ENCODE measurements at regions not wholly inside any gene's neighbourhood (a gene's known extent, or its start where the extent isn't known, plus 50 kb on each side); places are given as distances from the start of the nearest gene placed in this dataset.
A peak's percentile ranks its signal among the peaks of the same experiment; 100 is the strongest.

DNA sequence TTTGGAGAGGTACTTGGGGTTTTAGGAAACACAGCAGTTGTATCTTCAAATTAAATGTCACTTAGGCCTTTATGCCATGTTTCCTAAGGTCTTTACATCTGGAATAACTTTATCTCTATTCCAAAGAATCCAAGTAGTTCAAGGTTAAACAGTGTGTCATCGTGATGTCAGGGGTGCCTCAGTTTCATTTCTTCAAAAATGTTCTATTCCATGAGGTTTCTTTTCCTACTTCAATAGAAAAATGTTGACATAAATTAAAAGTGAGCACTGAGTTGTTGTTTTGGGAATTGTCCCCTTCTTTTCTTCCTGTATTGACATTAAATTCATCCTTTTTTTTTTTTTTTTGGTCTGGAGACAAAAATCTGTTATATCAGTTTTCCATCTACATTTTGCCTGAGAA lies 160.6 kb upstream of the C21orf91 start:
- DNase-seq (no peak), ATAC-seq (no peak)

DNA sequence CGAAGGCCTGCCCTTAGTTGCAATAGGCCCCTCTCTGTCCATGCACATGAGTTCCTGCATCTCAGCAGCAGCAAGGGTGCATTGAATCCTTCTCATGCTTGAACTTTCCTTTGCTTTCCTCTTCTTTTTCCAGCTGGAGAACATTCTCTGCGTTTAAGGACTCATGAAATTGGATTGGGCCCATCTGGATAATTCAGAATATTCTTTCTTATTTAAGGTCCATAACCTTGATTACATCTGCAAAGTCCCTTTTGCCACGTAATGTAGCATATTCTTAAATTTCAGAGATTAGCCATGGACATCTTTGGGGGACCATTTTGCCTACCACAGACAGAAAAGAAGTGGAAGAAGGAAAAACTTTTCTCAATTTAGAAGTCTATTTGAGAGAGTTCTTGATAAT lies 159.7 kb upstream of the C21orf91 start:
- ATAC-seq: no peak
- DNase-seq: no peak

DNA sequence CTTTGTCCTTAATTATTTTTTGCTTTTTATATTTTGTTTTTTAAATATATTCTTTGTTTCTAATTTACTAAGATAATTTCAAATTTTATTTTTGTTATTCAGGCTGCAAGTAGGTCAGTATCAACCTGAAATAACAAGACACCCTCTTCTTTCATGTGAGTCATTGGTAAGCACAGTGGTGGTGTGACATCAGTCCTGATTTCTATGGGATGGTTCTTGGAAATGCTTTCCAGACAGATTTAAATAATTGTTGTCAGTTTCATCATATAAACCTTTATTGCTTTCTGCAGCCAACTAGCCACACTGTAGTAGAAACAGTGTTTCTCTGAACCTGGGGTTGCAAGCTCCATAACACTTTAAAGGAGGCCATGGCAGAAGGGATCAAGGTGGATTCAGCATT lies 157.5 kb upstream of the C21orf91 start:
- DNase-seq (no peak), ATAC-seq (no peak)

DNA sequence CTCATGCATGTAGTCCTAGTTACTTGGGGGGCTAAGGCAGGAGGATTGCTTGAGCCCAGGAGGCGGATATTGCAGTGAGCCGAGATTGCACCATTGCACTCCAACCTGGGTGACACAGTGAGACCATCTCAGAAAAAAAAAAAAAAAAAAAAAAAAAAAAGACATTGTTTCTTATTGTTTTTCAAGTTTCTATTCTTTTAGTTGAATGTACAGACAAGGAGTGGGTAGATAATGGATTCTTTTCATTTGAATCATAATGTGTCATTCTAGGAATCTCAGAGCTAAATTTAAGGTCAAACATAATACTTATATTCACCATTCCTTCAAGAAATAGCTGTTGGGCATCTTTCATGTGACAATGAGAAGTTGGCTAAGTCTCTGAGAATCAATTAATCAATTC lies 157.0 kb upstream of the C21orf91 start:
- DNase-seq (no peak), ATAC-seq (no peak)

DNA sequence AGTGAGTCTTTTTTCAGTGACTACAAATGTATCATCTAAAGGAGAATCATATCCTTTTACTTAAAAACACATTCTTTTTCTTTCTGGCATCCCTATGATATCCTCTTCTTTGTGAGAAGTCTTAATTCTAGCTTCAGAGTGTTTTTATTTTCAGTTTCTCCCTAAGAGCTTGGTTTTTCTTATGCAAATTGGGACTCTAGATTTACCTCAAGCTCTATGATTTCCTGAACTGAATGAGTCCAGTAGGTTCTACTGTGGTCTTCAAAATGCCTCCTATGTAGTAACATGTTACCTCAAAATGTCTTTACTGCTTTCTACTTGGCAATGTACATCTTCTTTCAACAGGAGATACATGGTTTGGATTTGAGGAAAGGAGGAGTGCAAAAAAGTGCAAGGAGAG lies 148.2 kb upstream of the C21orf91 start:
- DNase-seq (no peak), ATAC-seq (no peak)

DNA sequence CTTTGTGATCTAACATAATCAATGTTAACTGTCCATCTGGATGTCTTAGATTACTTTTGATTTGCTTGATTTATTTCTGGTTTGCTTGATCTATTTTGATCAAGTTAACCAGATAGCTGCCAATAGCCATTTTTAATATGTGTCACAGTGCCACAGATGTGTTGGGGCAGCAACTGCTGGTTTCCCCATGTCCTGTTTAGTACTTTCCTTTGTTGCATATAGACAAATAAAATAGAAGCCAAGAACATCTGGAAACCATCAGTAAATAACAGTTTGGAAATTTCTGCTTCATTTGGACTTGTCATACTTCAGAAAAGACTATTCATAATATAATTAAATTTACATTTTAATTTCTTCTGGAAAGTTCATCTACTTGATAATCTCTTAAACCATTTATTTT lies 145.6 kb upstream of the C21orf91 start:
- ATAC-seq: no peak

DNA sequence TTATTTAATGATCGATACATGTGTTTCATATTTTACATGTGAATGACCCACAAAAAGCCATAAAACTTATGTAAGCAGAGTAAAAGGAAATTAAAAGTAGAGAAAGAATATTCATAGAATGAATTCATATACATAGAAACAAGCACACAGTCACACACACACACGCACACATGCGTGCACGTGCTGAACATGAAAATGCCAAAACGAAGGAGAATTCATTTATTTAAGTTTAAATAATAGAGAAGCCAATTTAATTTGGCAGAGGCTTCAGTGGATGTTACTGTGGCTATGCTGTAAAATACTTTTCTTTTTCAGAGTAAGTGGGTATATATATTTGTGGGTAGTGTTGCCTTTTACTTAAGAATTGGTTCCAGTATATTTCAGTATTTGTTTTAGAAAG lies 145.0 kb upstream of the C21orf91 start:
- ATAC-seq: no peak
- no peak for DNase-seq

More for the DNA sequence above, 145.6 kb upstream of the C21orf91 start:
- no peak for DNase-seq

DNA sequence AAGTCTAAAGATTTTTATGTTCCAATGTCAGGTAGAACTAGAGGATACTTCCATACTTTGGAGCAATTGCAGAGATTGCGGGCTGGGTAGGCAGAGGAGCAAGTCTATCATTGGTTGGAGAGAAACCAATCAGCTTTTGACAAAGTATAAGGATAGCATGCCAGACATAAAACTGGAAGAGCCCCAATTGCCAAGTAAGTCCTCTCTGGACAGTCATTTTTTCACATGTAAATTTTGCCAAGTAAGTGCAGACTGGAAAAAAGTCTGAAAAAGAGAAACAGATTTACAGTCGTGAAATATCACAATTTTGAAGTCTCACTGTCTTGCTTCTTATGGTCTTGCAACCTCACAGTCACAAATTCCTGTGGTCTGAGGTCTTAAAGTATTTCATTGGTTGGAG lies 131.4 kb upstream of the C21orf91 start:
- DNase-seq: no peak
- ATAC-seq: no peak

DNA sequence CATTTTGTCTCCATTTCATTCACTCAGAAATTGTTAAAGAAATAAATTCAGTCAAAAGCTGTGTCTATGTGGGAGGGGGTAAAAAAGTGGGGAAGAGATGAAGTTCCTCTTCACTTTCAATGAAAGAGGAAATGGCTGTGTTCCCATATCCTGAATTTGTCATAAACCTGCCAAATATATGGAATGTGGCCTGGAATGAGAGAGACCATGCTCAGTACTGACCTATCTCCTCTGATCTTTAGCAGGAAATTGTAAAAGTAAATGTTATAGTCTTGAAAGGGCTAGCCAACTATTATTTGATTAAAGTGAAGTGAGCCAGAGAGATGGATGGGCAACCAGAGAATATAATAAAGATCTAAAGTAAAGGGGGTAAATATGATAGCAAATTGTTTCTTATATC lies 130.3 kb upstream of the C21orf91 start:
- ATAC-seq (no peak), DNase-seq (no peak)

DNA sequence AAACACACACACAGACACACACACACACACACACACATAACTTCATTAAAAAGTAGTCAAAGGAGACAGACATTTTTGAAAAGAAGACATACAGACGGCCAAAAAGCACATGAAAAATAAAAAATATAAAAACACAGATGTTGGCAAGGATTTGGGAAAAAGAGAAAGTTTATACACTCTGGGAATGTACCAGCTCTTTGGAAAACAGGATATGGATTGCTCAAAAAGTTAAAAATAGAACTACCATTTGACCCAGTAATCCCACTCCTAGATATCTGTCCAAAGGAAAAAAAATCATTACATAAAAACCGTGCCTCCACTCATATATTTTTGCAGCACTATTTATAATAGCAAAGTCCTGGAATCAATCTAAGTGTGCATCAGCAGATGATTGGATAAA lies 128.4 kb upstream of the C21orf91 start:
- no peak for DNase-seq

DNA sequence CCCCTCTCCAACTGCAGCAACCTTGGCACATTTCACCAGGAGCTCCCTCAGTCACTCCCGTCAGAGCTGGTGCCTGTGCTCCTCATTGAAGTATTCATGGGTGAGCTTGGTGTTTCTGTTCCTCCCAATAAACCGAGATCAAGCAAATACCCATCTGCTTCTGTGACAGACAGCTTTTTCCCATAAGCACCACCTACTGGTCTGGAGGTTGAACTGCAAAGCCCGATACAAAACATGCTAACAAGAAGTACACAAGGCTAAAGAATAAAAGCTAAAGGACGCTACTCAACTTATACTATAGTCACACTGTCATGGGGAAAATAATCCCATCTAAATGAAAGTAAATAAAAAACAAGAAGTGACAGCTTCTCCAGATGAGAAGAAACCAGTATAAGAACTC lies 111.9 kb upstream of the C21orf91 start:
- peak; percentile 7 for DNase-seq
- no peak for ATAC-seq

More for the DNA sequence above, 128.4 kb upstream of the C21orf91 start:
- no peak for ATAC-seq

DNA sequence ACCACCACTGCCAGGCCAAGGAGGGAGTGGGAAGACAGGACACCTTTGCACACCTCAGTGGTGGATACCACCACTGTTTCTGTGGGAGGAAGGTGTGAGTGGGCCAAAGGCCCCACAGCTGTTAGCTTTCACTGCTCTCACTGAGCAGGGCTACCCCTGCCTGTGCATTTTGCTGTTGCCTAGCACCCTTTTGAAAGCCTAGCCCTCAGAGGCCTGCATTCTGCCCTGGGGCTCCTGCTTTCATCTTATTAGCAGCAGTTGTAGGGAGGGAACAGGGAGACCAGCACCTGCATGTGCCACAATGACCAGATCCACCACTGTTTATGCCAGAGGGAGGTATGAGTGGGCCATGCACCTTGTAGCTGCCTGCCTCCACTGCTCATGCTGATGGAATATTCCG lies 110.9 kb upstream of the C21orf91 start:
- ATAC-seq (no peak), DNase-seq (no peak)

DNA sequence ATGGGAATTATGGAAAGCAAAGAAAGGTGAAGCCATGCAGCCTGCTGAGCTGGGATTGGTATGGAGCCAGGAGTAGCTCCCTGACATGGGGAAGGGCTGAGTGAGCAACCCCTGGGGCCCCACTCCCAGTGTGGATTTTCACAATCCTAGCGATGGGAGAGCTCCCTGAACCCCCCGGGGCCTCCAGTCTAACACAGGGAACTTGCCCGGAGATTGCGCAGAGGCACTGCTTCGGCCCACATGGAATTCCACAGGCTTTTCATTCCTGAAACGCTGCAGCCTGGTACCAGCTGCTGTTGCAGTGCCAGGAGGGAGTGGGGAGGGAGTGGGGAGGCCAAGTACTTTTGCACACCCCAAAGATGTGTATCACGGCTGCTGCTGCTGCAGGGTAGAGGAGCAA lies 110.4 kb upstream of the C21orf91 start:
- DNase-seq (no peak), ATAC-seq (no peak)

DNA sequence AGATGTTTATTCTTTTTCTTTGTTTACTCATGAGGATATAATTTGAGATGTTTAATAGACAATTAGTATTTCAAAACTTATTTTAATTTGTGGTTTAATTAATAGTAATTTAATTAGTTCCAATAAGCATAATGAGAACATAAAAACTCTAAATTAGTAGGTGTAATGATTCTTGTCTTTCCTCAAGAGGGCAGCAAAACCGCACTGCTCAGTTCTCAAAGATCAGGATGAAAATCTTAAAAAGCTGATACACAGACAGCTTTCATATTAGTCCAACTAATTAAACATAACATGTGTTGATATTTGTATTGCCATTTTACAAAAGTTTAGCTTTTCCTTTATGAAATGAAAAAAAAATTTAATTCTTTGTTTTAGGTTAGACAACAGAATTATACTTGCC lies 106.7 kb upstream of the C21orf91 start:
- no peak for DNase-seq
- no peak for ATAC-seq

DNA sequence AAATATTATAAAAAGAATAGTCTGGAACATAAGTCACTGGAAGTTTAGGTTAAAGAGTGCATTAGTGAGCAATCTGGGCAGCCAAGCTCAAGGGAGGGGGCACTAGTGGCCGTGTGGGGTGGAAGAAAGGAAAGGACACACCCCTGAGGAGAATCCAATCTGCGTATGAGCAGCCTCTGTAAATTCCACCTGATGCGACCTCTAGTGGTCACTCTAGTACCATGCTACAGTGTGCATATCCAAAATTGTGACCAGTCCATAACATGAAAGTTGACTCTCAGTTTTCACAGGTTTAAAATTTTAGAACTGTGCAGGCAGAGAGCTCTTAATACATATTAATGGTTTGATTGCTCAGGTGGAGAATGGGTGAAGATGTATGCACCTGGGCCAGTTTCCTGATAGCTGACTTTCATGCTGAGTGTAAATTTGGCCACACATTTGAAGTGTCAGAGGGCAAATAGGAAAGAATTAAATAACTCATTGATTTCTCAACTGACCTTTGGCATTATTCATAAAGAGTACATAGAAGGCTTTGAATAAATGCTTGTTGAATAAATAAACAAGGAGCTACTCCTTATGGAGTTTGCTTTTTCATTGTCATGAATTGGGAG lies 105.9 kb upstream of the C21orf91 start:
- DNase-seq (peak; percentile 49), ATAC-seq (peak; percentile 88)

DNA sequence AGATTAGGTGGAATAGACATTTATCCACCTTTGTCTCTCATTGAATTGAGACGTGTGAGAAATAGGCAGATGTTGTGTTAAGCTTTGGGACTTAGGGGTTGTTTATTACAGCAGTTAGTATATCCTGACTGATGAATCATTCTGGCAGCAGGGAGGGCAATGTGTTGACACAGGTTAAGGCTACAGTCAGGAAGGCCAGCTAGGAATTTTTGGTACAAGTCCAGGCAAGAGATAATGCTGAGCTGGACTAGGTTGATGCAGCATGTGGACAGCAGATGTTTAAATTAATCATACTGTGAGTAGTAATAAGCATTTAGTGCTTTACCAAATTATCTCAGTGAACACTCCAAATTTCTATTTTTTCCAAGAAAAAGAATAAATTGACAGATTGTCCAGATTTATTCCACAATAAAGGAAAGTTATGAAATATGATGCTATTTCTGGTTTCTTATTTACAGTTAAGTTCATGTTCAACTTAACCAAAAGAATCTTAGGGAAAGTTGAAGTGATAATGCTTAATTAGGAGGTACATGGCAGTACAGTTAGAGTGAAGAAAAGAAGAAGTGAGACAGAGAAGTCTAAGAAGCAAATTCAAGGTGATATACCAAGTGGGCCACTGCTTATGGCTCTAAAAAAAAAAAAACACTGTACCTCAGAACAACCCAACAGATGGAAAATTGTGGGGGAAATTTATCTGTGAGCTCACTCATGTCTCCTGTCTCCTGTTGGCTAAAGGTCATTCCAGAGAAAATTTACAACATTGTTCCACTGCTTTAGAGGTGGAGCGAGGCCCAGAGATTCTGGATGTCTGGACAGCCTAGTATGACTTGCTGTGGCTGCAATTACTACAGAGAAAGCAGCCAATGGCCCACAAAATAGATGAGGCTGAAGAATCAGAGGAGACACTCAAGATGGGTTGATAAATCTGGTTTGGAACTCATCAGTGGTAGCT lies 102.7 kb upstream of the C21orf91 start:
- DNase-seq (no peak), ATAC-seq (no peak)

DNA sequence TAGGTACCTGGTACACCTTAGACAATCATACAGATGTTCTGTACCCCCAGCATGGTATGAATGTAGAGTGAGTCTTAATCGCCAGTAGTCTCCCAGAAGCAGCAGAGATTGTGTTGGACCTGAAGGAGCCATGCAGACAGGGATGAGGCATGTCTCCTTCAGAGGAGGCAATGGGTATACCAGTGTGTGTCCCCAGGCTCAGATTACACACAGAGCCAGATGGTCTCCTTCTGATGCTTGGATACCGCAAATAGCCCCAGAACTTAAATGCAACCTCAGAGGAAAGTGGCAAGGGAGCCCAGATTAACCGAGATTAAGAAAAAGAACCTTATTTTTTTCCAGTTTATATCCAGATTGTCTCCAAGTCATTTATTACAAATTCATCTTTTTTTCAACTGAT lies 96.8 kb upstream of the C21orf91 start:
- ATAC-seq (no peak), DNase-seq (no peak)

DNA sequence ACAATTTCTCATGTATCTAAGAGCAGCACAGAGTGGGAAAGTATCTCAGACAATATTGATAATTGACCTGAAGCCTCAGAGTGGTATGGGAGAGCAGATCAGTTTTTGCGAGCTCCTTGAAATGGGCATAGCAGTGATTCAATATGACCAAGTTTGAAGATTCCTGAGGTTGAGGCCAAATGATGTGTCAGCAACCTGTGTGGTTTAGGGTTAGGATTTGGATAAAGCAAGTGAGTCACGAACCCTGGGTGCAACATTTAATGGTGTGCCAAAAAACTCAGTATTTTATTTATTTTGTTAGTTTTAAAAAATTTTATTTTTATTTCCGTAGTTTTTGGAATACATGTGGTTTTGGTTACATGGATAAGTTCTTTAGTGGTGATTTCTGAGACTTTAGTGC lies 92.5 kb upstream of the C21orf91 start:
- DNase-seq (no peak), ATAC-seq (no peak)

DNA sequence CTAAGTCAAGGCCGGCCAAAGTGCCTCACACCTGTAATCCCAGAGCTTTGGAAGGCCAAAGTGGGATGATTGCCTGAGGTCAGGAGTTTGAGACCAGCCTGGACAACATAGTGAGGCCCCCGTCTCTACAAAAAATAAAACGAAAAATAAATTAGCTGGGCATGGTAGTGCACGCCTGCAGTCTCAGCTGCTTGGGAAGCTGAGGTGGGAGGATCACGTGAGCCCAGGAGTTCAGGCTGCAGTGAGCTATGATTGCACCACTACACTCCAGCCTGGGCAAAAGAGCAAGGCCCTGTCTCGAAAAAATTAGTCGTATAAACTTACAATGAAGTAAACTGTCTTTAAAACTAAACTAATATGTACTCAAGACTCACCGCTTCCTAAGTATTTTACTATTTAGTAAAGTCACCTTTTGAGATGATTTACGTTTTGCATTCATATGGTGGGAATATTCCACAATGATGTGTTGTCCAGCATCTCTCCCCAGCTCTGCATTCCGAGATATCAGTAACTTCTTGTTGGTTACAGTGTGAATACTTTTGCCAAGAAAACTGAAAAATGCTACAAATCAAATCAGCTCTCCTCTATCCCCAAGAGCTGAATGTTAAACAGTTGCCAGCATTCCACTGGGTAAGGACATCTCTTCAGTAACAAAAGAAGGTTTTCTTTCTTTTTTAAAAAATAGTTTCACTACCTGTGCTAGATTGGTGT lies 84.9 kb upstream of the C21orf91 start:
- no peak for DNase-seq
- ATAC-seq: no peak

DNA sequence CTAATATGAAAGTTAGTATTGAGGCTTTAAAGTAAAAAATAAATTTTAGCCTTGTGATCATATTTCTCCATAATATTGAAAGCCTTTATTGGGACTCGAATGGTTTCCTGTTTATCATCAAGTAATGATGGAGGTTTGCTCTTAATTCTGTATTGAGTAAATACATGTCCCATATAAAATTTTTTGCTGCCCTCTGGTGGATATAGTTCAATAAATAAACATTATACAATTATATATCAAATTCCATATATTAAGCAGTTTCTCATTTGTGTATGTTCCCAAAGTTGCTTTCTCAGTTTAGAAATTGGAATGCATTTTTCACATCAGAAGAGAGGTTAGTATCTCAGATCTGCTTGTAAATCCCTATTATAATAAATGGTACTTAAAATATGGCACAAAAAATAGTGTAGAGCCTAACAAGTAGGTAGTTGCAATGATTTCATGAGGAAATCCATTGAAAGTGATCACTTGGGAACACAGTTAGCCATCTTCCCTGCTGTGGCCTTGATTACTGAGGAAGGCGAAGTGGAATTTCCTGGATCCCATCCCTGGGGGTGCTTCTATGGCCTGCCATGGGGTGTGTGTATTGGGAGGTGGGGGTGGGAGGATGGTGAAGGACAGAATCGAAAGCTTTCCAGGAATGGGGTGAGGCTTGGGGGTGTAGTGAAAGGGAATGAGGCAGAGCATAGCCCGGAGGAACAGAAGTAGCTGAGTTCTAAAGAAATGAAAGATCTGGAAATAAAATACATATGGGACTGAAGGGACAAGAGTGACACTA lies 84.1 kb upstream of the C21orf91 start:
- ATAC-seq: peak; percentile 40

DNA sequence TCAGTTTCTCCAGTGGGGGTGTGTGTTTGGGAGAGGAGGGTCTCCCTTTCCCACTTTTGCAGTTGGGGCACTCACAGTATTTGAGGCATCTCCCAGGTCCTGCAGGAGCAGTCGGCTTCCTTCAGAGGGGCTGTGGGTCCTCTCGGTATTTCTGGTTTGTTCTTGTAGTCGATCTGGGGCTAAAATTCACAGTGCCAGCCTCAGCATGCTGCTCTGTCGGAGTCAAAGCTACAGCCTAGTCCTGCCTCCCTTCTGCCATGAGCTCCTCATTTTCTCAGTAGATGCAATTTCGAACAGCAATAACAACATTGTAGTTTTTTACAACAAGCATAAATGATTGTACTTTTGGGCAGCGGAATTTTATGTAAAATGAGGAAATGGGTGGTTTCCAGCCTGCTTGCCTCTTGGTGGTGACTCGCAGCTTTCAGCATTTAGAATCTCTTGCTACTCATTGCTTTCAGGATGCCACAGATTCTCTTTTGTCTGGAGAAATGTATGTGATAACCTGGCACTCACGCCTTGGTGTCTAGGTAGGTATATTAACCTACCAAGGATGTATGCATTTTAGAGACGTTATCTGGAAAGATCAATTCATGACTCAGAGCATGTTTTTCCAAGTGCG lies 82.4 kb upstream of the C21orf91 start:
- no peak for DNase-seq
- no peak for ATAC-seq

More for the DNA sequence above, 84.1 kb upstream of the C21orf91 start:
- DNase-seq: no peak

DNA sequence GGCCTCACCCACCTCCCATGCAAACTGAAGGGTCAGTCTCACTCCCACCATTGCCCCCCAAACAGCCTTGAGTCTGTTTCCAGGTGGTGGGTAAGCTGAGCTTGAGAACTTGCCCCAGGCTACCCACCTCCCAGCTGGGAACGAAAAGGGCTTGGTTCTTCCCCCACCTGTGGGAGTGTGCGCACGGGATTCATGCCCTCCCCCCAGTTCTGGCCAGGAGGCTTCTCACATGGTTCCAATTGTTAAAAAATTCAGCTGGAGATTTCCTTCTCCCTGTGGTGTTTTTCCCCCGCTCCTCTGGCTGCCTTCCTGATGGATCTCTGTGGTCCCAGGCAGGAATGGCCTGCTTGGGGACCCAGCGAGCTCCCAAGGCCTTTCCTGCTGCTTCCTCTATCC lies 81.8 kb upstream of the C21orf91 start:
- no peak for DNase-seq
- ATAC-seq: no peak

Data from stimulated activated naive CD8-positive, alpha-beta T cell treated with anti-CD3 and anti-CD28 coated beads, Interleukin-15, Interleukin-2, amounts not matched to agents 100 U/mL and 50 U/mL, for 24 hours (primary cell).